H9 (cell line): ENCODE measurements at regions not wholly inside any gene's neighbourhood (a gene's known extent, or its start where the extent isn't known, plus 50 kb on each side); places are given as distances from the start of the nearest gene placed in this dataset.

Experiments
- DNase-seq: peaks from one replicate; pipeline ENCODE4 v3.0.0-alpha.2; 2017
- H2AFZ ChIP-seq: one replicate; pipeline ENCODE4 v1.6.1; 2013; ENCODE audit warnings: mild to moderate bottlenecking, low read length, control low read depth, moderate library complexity
- H2AK5ac ChIP-seq: 2 replicates; pipeline ENCODE4 v1.6.1; 2013; ENCODE audit warnings: low read length, control low read depth, mixed read lengths; ENCODE audit not compliant: insufficient read length
- H2BK120ac ChIP-seq: one replicate; pipeline ENCODE4 v1.6.1; 2013; ENCODE audit warnings: low read depth, mild to moderate bottlenecking, low read length, control low read depth, inconsistent platforms; ENCODE audit not compliant: poor library complexity, severe bottlenecking
- H2BK12ac ChIP-seq: 2 replicates; pipeline ENCODE4 v1.6.1; 2013; ENCODE audit warnings: low read length, control low read depth, mixed read lengths, low read depth; ENCODE audit not compliant: insufficient read length
- H2BK15ac ChIP-seq: 2 replicates; pipeline ENCODE4 v1.6.1; 2013; ENCODE audit warnings: low read depth, low read length, control low read depth
- H2BK20ac ChIP-seq: one replicate; pipeline ENCODE4 v1.6.1; 2013; ENCODE audit warnings: low read depth, mild to moderate bottlenecking, low read length, control low read depth, inconsistent platforms; ENCODE audit not compliant: poor library complexity, severe bottlenecking
- H2BK5ac ChIP-seq: 2 replicates; pipeline ENCODE4 v1.6.1; 2013; ENCODE audit warnings: low read length, control low read depth, mixed read lengths; ENCODE audit not compliant: insufficient read length
- H3K14ac ChIP-seq: 2 replicates; pipeline ENCODE4 v1.6.1; 2013; ENCODE audit warnings: low read length, control low read depth; ENCODE audit not compliant: insufficient read depth
- H3K18ac ChIP-seq: 2 replicates; pipeline ENCODE4 v1.6.1; 2013; ENCODE audit warnings: low read depth, mild to moderate bottlenecking, mixed read lengths, low read length, control low read depth; ENCODE audit not compliant: insufficient read length
- H3K23ac ChIP-seq: 2 replicates; pipeline ENCODE4 v1.6.1; 2013; ENCODE audit warnings: low read length, control low read depth, mixed read lengths, low read depth; ENCODE audit not compliant: insufficient read length
- H3K23me2 ChIP-seq: 2 replicates; pipeline ENCODE4 v1.6.1; 2013; ENCODE audit warnings: low read depth, mild to moderate bottlenecking, mixed read lengths, low read length, control low read depth; ENCODE audit not compliant: insufficient read length, poor library complexity, severe bottlenecking
- H3K27ac ChIP-seq: 2 replicates; pipeline ENCODE4 v1.5.1; 2013; ENCODE audit warnings: low read length, control low read depth, mixed read lengths, low read depth; ENCODE audit not compliant: insufficient read length
- H3K27me3 ChIP-seq: 2 replicates; pipeline ENCODE4 v1.6.1; 2013; ENCODE audit warnings: low read length, control low read depth, inconsistent platforms; ENCODE audit not compliant: insufficient read depth
- H3K4ac ChIP-seq: 2 replicates; pipeline ENCODE4 v1.6.1; 2013; ENCODE audit warnings: low read depth, mild to moderate bottlenecking, control low read depth, inconsistent platforms, low read length, moderate library complexity
- H3K4me1 ChIP-seq: 2 replicates; pipeline ENCODE4 v1.6.1; 2013; ENCODE audit warnings: low read length, control low read depth, inconsistent platforms; ENCODE audit not compliant: insufficient read depth
- H3K4me2 ChIP-seq: 2 replicates; pipeline ENCODE4 v1.6.1; 2013; ENCODE audit warnings: low read length, control low read depth, mixed read lengths; ENCODE audit not compliant: insufficient read length, insufficient read depth
- H3K56ac ChIP-seq: 2 replicates; pipeline ENCODE4 v1.6.1; 2013; ENCODE audit warnings: low read depth, mild to moderate bottlenecking, mixed read lengths, low read length, control low read depth; ENCODE audit not compliant: insufficient read length
- H3K79me1 ChIP-seq: 2 replicates; pipeline ENCODE4 v1.6.1; 2013; ENCODE audit warnings: low read depth, mild to moderate bottlenecking, moderate library complexity, low read length, control low read depth, inconsistent platforms; ENCODE audit not compliant: insufficient read depth, poor library complexity, severe bottlenecking
- H3K79me2 ChIP-seq: 2 replicates; pipeline ENCODE4 v1.6.1; 2013; ENCODE audit warnings: low read length, control low read depth, inconsistent platforms; ENCODE audit not compliant: insufficient read depth
- H3K9ac ChIP-seq: 2 replicates; pipeline ENCODE4 v1.6.1; 2013; ENCODE audit warnings: low read length, control low read depth, mixed read lengths; ENCODE audit not compliant: insufficient read length; ENCODE audit errors: extremely low read depth
- H3K9me3 ChIP-seq: one replicate; pipeline ENCODE4 v1.6.1; 2013; ENCODE audit warnings: low read depth, low read length, inconsistent platforms; ENCODE audit not compliant: control insufficient read depth
- H3T11ph ChIP-seq: one replicate; pipeline ENCODE4 v1.6.1; 2013; ENCODE audit warnings: mild to moderate bottlenecking, low read length, control low read depth, inconsistent platforms
- H4K20me1 ChIP-seq: one replicate; pipeline ENCODE4 v1.6.1; 2013; ENCODE audit not compliant: control insufficient read depth, insufficient read length, insufficient read depth
- H4K5ac ChIP-seq: 2 replicates; pipeline ENCODE4 v1.6.1; 2013; ENCODE audit warnings: low read depth, mild to moderate bottlenecking, mixed read lengths, low read length, control low read depth; ENCODE audit not compliant: insufficient read length
- H4K8ac ChIP-seq: replicated peaks from 2 replicates; pipeline ENCODE4 v1.6.1; 2013; ENCODE audit warnings: low read length, control low read depth, mixed read lengths, low read depth; ENCODE audit not compliant: insufficient read length
- H4K91ac ChIP-seq: 2 replicates; pipeline ENCODE4 v1.6.1; 2013; ENCODE audit warnings: low read depth, mild to moderate bottlenecking, moderate library complexity, mixed read lengths, low read length, control low read depth; ENCODE audit not compliant: insufficient read length
- H3K27ac Mint-ChIP-seq, 3 experiments: 2 replicates in 2 of 3; 3 replicates in 1 of 3; pipeline ENCODE4 v1.8.0; 2020 to 2021; ENCODE audit warnings: mixed read lengths in 3 of 3, mild to moderate bottlenecking in 1 of 3, moderate library complexity in 1 of 3
- H3K27me3 Mint-ChIP-seq: 2 replicates; pipeline ENCODE4 v1.8.0; 2021; ENCODE audit warnings: low read depth, mild to moderate bottlenecking, moderate library complexity, mixed read lengths
- H3K36me3 Mint-ChIP-seq, 3 experiments: 2 replicates in 2 of 3; 3 replicates in 1 of 3; pipeline ENCODE4 v1.8.0; 2020 to 2021; ENCODE audit warnings: low read depth in 3 of 3, mixed read lengths in 3 of 3; ENCODE audit not compliant: insufficient read depth in 1 of 3
- H3K4me1 Mint-ChIP-seq, 2 experiments: 2 replicates each; pipeline ENCODE4 v1.8.0; 2020; ENCODE audit warnings: mixed read lengths in 2 of 2
- H3K4me3 Mint-ChIP-seq, 2 experiments: 2 replicates in 1 of 2; 3 replicates in 1 of 2; pipeline ENCODE4 v1.8.0; 2020 to 2021; ENCODE audit warnings: mild to moderate bottlenecking in 2 of 2, mixed read lengths in 2 of 2, moderate library complexity in 1 of 2
- H3K9me3 Mint-ChIP-seq, 2 experiments: 2 replicates in 1 of 2; 3 replicates in 1 of 2; pipeline ENCODE4 v1.8.0; 2020; ENCODE audit warnings: mild to moderate bottlenecking in 2 of 2, mixed read lengths in 2 of 2, moderate library complexity in 1 of 2
- CTCF ChIP-seq: fragments of 200-600 bp; sonication (generic); conservative IDR thresholded peaks from 3 replicates; pipeline ENCODE4 v1.8.0; 2021; ENCODE audit warnings: antibody characterized with exemption, mild to moderate bottlenecking
- WGBS: extraction: QIAGEN DNeasy Blood & Tissue Kit; methylation state at CpG from one replicate; pipeline ENCODE4 v1.1.7; 2013; ENCODE audit warnings: missing lambda C conversion rate, low lambda C conversion rate, mixed read lengths; ENCODE audit not compliant: insufficient read length; ENCODE audit errors: extremely low coverage; 5-methylcytosine and 5-hydroxymethylcytosine counted together

DNA sequence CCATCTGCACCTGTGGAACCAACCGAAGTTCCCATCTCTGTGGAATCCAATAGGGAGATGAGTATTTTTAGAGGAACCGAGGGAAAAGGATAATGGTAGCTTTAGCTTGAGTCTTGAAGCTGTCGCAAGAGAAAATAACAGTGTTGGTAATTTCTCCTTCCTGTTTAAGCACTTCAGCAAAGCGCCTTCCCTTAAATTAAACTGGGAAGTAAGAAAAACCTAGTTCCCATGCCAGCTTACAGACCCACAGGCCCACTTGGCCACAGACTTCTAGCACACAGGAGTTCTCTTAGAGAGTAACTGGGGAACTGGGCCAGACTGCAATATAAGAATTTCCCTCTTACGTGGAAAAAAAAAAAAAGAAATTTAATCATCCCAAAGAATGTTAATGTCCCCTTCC lies 223.8 kb downstream of the EFCAB11 start:
- H3K79me1 ChIP-seq = no peaks in the 10 kb centered on the region
- H3K4me1 ChIP-seq = no peaks in the 10 kb centered on the region
- no peak overlapping the region for H3K4me3 Mint-ChIP-seq
- no peak overlapping the region for H4K91ac ChIP-seq
- H4K5ac ChIP-seq = no peak overlapping the region
- no peak overlapping the region for H3K27ac ChIP-seq
- DNase-seq = no peak
- H2BK5ac ChIP-seq = no peak overlapping the region
- H2BK120ac ChIP-seq = no peak overlapping the region
- no peak overlapping the region for H3K9ac ChIP-seq
- H2BK12ac ChIP-seq = no peak overlapping the region
- H3K23me2 ChIP-seq = no peaks in the 10 kb centered on the region
- no peaks in the 10 kb centered on the region for H3K79me2 ChIP-seq
- peaks cover 3% of the 10 kb centered on the region in 2 experiments; a peak in 2 of 5 replicates for H3K9me3 Mint-ChIP-seq
- H2AK5ac ChIP-seq = no peak overlapping the region
- H3K14ac ChIP-seq = no peak overlapping the region
- H2AFZ ChIP-seq = no peak overlapping the region
- H3K56ac ChIP-seq = no peak overlapping the region
- H3K9me3 ChIP-seq = no peaks in the 10 kb centered on the region
- no peak overlapping the region for H3K27ac Mint-ChIP-seq
- H3K23ac ChIP-seq = no peak overlapping the region
- H3K27me3 ChIP-seq = no peaks in the 10 kb centered on the region
- no peak overlapping the region for H2BK20ac ChIP-seq
- H4K20me1 ChIP-seq = no peaks in the 10 kb centered on the region
- no peak overlapping the region for H3K4ac ChIP-seq
- no peak overlapping the region for H2BK15ac ChIP-seq
- H3T11ph ChIP-seq = no peak overlapping the region
- H3K18ac ChIP-seq = no peak overlapping the region
- H3K4me1 Mint-ChIP-seq = peaks cover 0 to 3% of the 10 kb centered on the region in 2 experiments; a peak in 2 of 4 replicates
- H3K27me3 Mint-ChIP-seq = no peaks in the 10 kb centered on the region
- no peak for TF ChIP-seq CTCF
- H3K4me2 ChIP-seq = no peak overlapping the region
- WGBS = no CpG with 5 or more reads among the region's 5 CpGs
- H3K36me3 Mint-ChIP-seq = no peaks in the 10 kb centered on the region; a peak in 2 of 7 replicates
- no peak overlapping the region for H4K8ac ChIP-seq
